ENCODE measurements at regions not wholly inside any gene's neighbourhood (a gene's known extent, or its start where the extent isn't known, plus 50 kb on each side); places are given as distances from the start of the nearest gene placed in this dataset.

DNA sequence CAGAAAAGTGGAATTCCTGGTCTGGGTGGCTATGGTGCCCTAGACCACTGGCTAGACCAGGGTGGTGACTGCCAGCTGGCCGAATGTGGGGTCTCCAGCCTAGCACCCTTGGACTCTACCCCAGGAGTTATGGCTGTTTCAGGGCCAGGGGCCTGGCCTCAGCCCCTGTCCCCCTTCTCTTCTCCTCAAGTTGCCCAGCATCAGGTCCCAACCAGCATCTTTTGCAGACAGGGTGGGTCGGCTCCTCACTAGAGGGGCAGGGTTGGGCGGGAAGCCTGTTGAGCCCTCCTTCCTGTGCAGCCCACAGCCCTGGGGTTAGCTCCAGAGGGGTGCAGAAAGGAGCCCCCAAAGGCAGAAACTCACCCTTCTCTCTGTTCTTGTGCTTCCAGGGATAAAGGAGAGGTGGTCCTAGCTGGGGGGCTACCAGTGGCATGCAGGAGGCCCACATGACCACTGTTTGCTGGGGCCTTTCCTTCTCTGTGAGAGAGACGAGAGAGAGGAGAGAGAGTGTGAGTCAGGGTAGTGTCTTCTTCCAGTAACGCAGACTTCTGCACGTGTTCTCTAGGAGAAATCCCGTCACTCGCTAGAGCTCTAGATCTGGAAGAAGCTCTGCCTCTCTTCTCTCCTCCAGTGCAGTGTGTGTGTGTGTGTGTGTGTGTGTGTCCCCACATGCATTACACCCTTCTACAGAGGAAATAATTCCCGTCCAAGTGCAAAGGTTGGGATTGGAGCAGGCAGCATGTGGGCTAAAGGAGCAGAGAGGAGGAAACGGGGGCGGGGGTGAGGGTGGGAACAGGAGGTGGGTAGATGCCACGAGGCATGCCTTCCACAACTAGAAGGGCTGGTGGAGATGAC lies 209.4 kb downstream of the SEC14L1 start:
- no peak overlapping the region for H3K4me3 ChIP-seq (ENCODE audit: low read length in 2 of 2)
- H3K4me1 ChIP-seq (ENCODE audit: control insufficient read depth, insufficient read depth, low read length) = peaks cover 29% of the 10 kb centered on the region
- H3K27ac ChIP-seq (ENCODE audit: low read length) = no peak overlapping the region
- no peak overlapping the region for H3K9ac ChIP-seq (ENCODE audit: low read length in 2 of 2)
- no peaks in the 10 kb centered on the region for H3K27me3 ChIP-seq (ENCODE audit: control insufficient read depth in 1 of 2, insufficient read depth in 2 of 2, low read length in 2 of 2)
- no peaks in the 10 kb centered on the region for H3K9me3 ChIP-seq (ENCODE audit: control insufficient read depth in 2 of 2, low read length in 2 of 2)
- no peaks in the 10 kb centered on the region for H3K36me3 ChIP-seq (ENCODE audit: control insufficient read depth in 2 of 2, insufficient read depth in 2 of 2, low read length in 2 of 2)

DNA sequence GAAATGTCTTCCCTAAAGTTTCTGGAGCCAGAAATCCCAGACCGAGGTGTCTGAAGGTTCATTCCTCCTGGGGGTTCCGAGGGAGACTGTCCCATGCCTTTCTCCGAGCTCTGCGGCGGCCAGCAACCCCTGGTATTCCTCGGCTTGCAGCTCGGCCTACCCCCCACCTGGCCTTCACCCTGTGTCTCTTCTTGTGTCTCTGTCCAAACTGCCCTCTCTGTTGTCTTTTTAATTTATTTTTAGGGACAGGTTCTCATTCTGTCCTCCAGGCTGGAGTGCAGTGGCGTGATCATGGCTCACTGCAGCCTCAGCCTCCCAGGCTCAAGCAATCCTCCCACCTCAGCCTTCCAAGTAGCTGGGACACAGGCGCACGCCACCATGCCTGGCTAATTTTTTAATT lies 211.7 kb downstream of the SEC14L1 start:
- no peaks in the 10 kb centered on the region for H3K9me3 ChIP-seq (ENCODE audit: control insufficient read depth in 2 of 2, low read length in 2 of 2)
- H3K36me3 ChIP-seq (ENCODE audit: control insufficient read depth in 2 of 2, insufficient read depth in 2 of 2, low read length in 2 of 2) = no peaks in the 10 kb centered on the region
- no peak overlapping the region for H3K4me3 ChIP-seq (ENCODE audit: low read length in 2 of 2)
- H3K27ac ChIP-seq (ENCODE audit: low read length) = no peak overlapping the region
- H3K4me1 ChIP-seq (ENCODE audit: control insufficient read depth, insufficient read depth, low read length) = peaks cover 33% of the 10 kb centered on the region
- no peak overlapping the region for H3K9ac ChIP-seq (ENCODE audit: low read length in 2 of 2)
- H3K27me3 ChIP-seq (ENCODE audit: control insufficient read depth in 1 of 2, insufficient read depth in 2 of 2, low read length in 2 of 2) = no peaks in the 10 kb centered on the region

DNA sequence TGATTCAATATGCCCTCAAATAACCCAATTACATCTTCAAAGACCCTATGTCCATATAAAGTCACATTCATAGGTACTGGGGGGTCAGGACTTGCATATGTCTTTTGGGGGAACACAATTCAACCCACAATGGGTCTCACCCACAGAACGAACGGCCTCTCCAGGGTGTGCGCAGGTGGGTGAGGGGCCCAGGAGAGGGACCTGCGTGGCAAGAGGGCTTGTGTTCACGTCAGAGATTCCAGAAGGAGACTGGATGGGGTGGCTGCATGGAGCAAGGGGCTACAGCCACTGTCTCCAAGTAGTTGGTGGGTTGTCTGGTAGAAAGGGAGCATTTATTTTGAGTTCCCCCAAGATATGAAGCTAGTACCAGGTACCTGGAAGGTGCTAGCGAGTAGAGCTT lies 212.2 kb downstream of the SEC14L1 start:
- Histone ChIP-seq H3K4me3 (ENCODE audit: low read length in 2 of 2) (no peak overlapping the region), H3K9ac (ENCODE audit: low read length in 2 of 2) (no peak overlapping the region), H3K36me3 (ENCODE audit: control insufficient read depth in 2 of 2, insufficient read depth in 2 of 2, low read length in 2 of 2) (no peaks in the 10 kb centered on the region), H3K4me1 (ENCODE audit: control insufficient read depth, insufficient read depth, low read length) (peaks cover 33% of the 10 kb centered on the region), H3K27ac (ENCODE audit: low read length) (no peak overlapping the region), H3K9me3 (ENCODE audit: control insufficient read depth in 2 of 2, low read length in 2 of 2) (no peaks in the 10 kb centered on the region), H3K27me3 (ENCODE audit: control insufficient read depth in 1 of 2, insufficient read depth in 2 of 2, low read length in 2 of 2) (no peaks in the 10 kb centered on the region)

DNA sequence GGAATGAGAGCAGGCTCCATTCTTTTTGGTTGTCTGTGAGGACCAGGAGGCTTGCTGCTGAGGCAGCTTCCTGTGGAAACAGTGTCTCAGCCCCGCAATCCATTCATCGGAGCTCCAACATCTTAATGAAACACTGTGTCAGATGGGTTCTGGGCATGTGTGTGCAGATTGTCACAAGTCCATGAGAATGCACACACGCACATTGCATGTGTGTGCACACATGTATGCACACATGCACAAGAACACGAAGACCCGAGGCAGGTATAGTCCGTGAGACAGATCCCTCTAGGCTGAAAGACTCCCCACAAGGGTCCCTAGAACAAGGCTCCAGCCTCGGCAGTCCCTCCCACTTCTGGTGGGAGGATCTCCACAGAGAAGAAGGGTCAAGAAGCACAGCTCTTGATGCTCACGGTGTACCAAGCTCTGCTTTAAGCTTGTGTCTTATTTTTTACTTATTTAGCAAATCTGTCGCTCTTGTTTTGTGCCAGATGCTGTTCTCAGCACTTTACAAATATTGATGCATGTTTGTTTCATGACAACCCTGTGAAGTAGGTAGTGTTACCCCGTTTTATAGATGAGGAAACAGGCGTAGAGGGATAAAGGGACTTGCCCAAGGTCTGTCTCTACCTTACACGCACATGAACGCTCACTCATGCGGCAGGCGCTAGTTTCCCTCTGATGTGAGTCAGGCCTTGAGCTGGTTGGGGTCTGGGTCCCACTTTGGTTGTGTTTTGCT lies 213.1 kb downstream of the SEC14L1 start:
- Histone ChIP-seq H3K27me3 (ENCODE audit: control insufficient read depth in 1 of 2, insufficient read depth in 2 of 2, low read length in 2 of 2) (no peaks in the 10 kb centered on the region), H3K9ac (ENCODE audit: low read length in 2 of 2) (no peak overlapping the region), H3K4me3 (ENCODE audit: low read length in 2 of 2) (no peak overlapping the region), H3K9me3 (ENCODE audit: control insufficient read depth in 2 of 2, low read length in 2 of 2) (no peaks in the 10 kb centered on the region), H3K4me1 (ENCODE audit: control insufficient read depth, insufficient read depth, low read length) (peaks cover 36% of the 10 kb centered on the region), H3K27ac (ENCODE audit: low read length) (no peak overlapping the region), H3K36me3 (ENCODE audit: control insufficient read depth in 2 of 2, insufficient read depth in 2 of 2, low read length in 2 of 2) (no peaks in the 10 kb centered on the region)

DNA sequence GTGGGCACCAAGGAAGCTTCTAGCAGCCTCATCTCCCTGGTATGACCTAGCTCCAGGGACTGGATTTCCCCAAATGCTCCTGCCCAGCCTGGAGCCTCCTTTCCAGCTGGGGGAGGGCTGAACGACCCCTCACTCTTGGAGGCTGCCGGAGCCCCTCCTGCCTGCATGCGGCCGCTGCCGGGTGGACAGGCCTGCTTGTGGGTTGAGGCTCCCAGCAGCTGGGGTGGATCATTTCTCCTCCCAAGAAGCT lies 213.6 kb downstream of the SEC14L1 start:
- H3K4me3 ChIP-seq (ENCODE audit: low read length in 2 of 2) = no peak overlapping the region
- H3K9me3 ChIP-seq (ENCODE audit: control insufficient read depth in 2 of 2, low read length in 2 of 2) = no peaks in the 10 kb centered on the region
- H3K36me3 ChIP-seq (ENCODE audit: control insufficient read depth in 2 of 2, insufficient read depth in 2 of 2, low read length in 2 of 2) = no peaks in the 10 kb centered on the region
- H3K9ac ChIP-seq (ENCODE audit: low read length in 2 of 2) = no peak overlapping the region
- H3K27ac ChIP-seq (ENCODE audit: low read length) = peak overlapping the region; percentile 18
- peaks cover 40% of the 10 kb centered on the region for H3K4me1 ChIP-seq (ENCODE audit: control insufficient read depth, insufficient read depth, low read length)
- no peaks in the 10 kb centered on the region for H3K27me3 ChIP-seq (ENCODE audit: control insufficient read depth in 1 of 2, insufficient read depth in 2 of 2, low read length in 2 of 2)

DNA sequence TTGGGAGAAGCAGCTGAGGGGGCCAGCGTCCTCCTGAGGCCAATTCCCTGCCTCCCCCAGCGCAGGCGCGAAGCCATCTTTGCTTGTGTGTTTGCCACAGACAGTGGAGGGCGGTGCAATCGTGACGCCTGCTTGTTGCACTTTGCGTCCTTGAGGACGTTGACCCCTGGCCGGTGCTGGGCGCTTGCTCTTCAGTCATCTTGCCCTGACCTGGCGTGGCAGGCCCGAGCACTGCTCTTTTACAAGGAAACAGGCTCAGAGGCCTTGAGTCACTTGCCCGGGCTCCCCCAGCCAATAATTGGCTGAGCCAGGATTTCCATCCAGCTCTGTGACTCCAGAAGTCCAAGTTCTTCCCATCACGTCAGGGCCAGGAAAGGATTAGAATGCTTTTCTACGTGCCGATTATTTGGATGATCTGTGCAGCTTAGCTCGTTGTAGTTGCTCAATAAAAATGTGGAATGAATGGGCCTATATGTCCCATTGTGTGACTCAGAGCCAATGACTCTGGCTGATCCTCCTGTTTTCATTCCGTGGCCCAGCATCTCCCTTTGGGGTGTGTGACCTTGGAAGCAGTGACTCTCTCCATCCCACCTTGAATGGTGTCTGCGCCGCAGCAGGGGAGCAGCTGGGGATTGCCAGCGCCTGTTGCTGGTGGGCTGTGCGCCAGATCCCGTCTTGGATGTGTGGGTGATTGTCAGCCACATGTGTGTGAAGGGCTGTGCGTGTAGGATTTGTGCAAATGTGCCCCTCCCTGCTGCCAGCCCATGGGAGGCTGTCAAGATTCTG lies 214.1 kb downstream of the SEC14L1 start:
- no peaks in the 10 kb centered on the region for H3K36me3 ChIP-seq (ENCODE audit: control insufficient read depth in 2 of 2, insufficient read depth in 2 of 2, low read length in 2 of 2)
- peak overlapping the region; percentile 18 for H3K27ac ChIP-seq (ENCODE audit: low read length)
- H3K9ac ChIP-seq (ENCODE audit: low read length in 2 of 2) = no peak overlapping the region
- H3K9me3 ChIP-seq (ENCODE audit: control insufficient read depth in 2 of 2, low read length in 2 of 2) = no peaks in the 10 kb centered on the region
- peaks cover 41% of the 10 kb centered on the region for H3K4me1 ChIP-seq (ENCODE audit: control insufficient read depth, insufficient read depth, low read length)
- no peaks in the 10 kb centered on the region for H3K27me3 ChIP-seq (ENCODE audit: control insufficient read depth in 1 of 2, insufficient read depth in 2 of 2, low read length in 2 of 2)
- no peak overlapping the region for H3K4me3 ChIP-seq (ENCODE audit: low read length in 2 of 2)

DNA sequence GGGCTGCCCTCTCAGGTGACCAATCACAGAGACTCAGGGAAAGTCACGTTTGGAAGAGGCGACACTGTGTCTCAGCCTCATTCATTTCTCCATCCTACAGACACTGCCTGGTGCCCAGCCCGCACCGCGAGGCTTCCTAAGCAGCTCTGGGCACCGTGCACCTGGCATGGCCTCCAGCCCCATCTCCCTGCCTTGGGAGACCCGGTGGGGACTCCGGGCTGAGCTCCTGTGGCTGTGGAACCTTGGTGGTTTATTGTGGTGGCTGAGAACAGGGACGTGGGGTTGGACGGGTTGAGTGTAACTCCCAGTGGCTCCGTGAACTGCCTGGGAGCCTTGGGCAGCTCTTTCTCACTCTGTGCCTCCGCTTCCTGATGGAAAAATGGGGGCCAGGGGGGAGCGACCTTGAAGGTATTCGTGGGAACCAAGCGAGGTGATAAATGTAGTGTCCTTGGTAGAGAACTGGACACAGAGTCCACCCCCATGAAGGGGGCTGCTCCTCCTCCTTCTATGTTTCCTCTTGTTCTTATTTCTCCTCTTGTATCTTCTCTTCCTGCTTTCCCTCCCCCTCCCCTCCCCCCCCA lies 215.4 kb downstream of the SEC14L1 start:
- H3K4me1 ChIP-seq (ENCODE audit: control insufficient read depth, insufficient read depth, low read length) = peaks cover 30% of the 10 kb centered on the region
- H3K9ac ChIP-seq (ENCODE audit: low read length in 2 of 2) = no peak overlapping the region
- H3K27me3 ChIP-seq (ENCODE audit: control insufficient read depth in 1 of 2, insufficient read depth in 2 of 2, low read length in 2 of 2) = no peaks in the 10 kb centered on the region
- peak overlapping the region; percentile 46 for H3K27ac ChIP-seq (ENCODE audit: low read length)
- no peaks in the 10 kb centered on the region for H3K36me3 ChIP-seq (ENCODE audit: control insufficient read depth in 2 of 2, insufficient read depth in 2 of 2, low read length in 2 of 2)
- no peaks in the 10 kb centered on the region for H3K9me3 ChIP-seq (ENCODE audit: control insufficient read depth in 2 of 2, low read length in 2 of 2)
- no peak overlapping the region for H3K4me3 ChIP-seq (ENCODE audit: low read length in 2 of 2)

DNA sequence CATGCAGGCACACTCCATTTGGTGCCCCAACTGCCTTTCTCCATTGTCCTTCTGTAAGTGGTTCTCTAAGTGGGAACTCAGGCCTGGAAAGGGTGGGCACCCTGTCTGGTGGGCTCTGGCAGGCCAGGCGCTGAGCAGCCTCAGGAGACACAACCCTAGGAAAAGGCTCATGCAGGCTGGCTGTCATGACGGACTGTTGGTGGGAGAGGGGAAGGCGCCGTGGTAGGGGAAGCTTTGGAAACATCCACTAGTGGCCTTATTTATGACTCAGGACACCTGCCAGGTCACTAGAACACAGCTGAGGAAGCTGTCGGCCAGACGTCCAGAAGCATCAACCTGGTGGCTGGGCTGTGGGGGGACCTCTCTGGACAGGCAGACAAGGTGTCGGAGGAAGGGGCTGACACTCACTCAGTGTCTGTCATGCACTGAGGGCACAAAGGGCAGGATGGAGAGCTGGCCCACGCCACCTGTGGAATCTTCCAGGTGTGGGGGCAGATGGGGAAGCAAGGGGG lies 216.0 kb downstream of the SEC14L1 start:
- Histone ChIP-seq H3K27me3 (ENCODE audit: control insufficient read depth in 1 of 2, insufficient read depth in 2 of 2, low read length in 2 of 2) (no peaks in the 10 kb centered on the region), H3K36me3 (ENCODE audit: control insufficient read depth in 2 of 2, insufficient read depth in 2 of 2, low read length in 2 of 2) (no peaks in the 10 kb centered on the region), H3K27ac (ENCODE audit: low read length) (peak overlapping the region; percentile 37), H3K9ac (ENCODE audit: low read length in 2 of 2) (no peak overlapping the region), H3K9me3 (ENCODE audit: control insufficient read depth in 2 of 2, low read length in 2 of 2) (no peaks in the 10 kb centered on the region), H3K4me3 (ENCODE audit: low read length in 2 of 2) (no peak overlapping the region), H3K4me1 (ENCODE audit: control insufficient read depth, insufficient read depth, low read length) (peaks cover 25% of the 10 kb centered on the region)

DNA sequence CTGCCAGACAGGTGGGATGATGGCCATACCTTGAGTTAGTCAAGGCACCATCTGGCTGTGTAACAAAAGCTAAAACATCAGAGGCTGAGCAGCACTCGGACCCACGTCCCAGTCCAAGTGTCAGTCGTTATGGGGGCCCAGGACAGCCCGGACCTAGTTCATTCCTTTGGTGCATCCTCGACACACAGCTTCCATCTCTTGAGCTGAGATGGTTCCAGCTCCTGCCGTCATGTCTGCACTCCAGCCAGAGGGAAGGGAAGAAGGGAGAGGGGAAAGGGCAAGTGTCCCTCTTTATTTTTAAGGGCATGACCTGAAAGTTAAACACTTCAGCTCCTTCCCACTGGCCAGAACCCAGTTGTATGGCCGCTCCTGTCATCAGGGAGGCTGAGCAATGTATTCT lies 218.0 kb downstream of the SEC14L1 start:
- Histone ChIP-seq H3K27ac (ENCODE audit: low read length) (peak overlapping the region; percentile 31), H3K4me3 (ENCODE audit: low read length in 2 of 2) (no peak overlapping the region), H3K4me1 (ENCODE audit: control insufficient read depth, insufficient read depth, low read length) (peaks cover 27% of the 10 kb centered on the region), H3K27me3 (ENCODE audit: control insufficient read depth in 1 of 2, insufficient read depth in 2 of 2, low read length in 2 of 2) (no peaks in the 10 kb centered on the region), H3K9me3 (ENCODE audit: control insufficient read depth in 2 of 2, low read length in 2 of 2) (no peaks in the 10 kb centered on the region), H3K9ac (ENCODE audit: low read length in 2 of 2) (no peak overlapping the region), H3K36me3 (ENCODE audit: control insufficient read depth in 2 of 2, insufficient read depth in 2 of 2, low read length in 2 of 2) (no peaks in the 10 kb centered on the region)

DNA sequence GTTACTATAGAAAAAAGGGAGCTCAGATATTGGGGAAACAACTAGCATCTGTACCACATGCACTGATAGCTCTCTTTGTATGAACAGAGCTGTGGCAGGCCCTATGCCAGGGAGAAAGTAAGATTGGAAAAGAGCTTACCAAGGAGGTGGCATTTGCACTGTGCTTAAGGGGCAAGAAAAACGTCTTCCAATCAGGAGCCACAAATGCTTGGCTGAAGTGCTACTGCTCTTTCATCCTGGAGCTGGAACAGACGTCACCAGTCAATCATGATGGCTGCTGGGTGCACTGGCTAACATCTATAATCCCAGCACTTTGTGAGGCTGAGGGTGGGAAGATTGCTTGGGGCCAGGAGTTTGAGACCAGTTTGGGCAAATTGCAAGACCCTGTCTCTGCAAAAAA lies 218.5 kb downstream of the SEC14L1 start:
- H3K4me1 ChIP-seq (ENCODE audit: control insufficient read depth, insufficient read depth, low read length) = peaks cover 26% of the 10 kb centered on the region
- H3K9ac ChIP-seq (ENCODE audit: low read length in 2 of 2) = no peak overlapping the region
- no peaks in the 10 kb centered on the region for H3K36me3 ChIP-seq (ENCODE audit: control insufficient read depth in 2 of 2, insufficient read depth in 2 of 2, low read length in 2 of 2)
- no peaks in the 10 kb centered on the region for H3K9me3 ChIP-seq (ENCODE audit: control insufficient read depth in 2 of 2, low read length in 2 of 2)
- H3K27me3 ChIP-seq (ENCODE audit: control insufficient read depth in 1 of 2, insufficient read depth in 2 of 2, low read length in 2 of 2) = no peaks in the 10 kb centered on the region
- no peak overlapping the region for H3K4me3 ChIP-seq (ENCODE audit: low read length in 2 of 2)
- peak overlapping the region; percentile 31 for H3K27ac ChIP-seq (ENCODE audit: low read length)
